GM19455 (cell line): ENCODE measurements at regions not wholly inside any gene's neighbourhood (a gene's known extent, or its start where the extent isn't known, plus 50 kb on each side); places are given as distances from the start of the nearest gene placed in this dataset.
"Not testable (repeated sequence)": the region's sequence is repeated elsewhere in the genome, so short reads cannot be mapped to it uniquely, and the experiment has no call there.

Experiments used
- ATAC-seq: cut with Tn5 transposase; IDR thresholded peaks from one replicate; pipeline ENCODE4 v1.9.1; 2021; ENCODE audit not compliant: unreplicated experiment

DNA sequence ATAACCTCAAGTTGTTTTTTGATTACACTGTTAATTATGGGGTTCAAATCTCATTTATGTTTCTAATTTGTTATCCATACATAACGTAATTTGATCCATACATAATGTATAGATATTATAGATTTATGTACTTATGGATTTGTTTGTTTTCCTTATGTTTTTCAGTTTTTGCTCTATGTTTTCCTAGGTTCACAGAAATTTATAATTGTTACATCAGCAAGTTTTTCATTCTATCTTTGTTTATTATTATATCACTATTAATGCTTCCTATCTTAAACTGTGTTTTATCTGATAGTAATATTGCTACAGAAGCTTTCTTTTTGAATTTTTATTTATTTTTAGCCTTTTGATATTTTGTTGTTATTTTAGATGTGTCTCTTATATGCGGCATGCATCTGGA lies 194.3 kb upstream of the SOX21 start:
- no peak for ATAC-seq

DNA sequence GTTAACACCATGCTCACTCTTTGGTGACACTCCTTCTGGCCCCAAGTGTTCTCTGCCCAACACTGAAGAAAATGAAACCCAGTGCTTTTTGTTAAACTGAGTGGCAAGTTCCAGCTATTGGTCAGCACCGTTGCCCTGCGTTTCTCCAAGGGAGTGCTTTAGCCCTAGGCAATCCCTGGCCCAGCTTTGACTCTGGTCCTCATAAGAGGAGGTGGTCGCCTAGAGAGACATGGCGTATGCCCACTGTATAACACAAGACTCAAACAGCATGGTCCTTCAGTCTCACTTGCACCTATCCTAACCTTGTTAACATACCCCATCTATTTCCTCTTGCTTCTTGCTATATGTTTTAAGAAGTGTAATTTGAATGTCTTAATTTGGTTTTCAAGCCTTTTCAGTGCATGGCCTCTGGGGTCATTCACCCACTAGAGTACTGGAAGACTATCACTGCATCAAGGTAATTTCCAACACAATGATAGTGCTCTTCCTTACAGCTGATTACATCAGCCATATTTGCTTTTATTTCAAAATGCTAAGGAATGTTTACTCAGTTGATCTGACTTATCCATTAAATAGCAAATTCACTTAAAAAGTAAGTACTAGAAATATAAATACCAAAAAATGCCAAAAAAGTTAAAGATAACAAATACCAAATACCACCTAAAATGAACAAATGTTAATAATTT lies 190.5 kb upstream of the SOX21 start:
- no peak for ATAC-seq

DNA sequence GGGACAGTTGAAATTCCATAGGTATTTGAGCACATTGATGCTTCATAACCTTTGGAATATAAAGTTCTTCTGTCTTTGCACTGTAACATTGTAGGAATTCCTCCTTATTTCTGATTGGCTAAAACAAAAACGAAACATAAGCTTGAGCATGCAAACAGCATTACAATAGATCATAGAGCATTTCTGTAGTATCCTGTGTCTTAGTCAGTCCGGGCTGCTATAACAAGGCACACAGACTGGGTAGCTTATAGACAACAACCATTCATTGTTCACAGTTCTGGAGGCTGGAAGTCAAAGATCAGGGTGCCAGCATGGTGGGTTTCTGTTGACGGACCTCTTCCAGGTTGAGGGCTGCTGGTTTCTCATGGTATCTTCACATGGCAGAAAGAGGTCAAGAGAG lies 188.7 kb upstream of the SOX21 start:
- ATAC-seq: no peak

DNA sequence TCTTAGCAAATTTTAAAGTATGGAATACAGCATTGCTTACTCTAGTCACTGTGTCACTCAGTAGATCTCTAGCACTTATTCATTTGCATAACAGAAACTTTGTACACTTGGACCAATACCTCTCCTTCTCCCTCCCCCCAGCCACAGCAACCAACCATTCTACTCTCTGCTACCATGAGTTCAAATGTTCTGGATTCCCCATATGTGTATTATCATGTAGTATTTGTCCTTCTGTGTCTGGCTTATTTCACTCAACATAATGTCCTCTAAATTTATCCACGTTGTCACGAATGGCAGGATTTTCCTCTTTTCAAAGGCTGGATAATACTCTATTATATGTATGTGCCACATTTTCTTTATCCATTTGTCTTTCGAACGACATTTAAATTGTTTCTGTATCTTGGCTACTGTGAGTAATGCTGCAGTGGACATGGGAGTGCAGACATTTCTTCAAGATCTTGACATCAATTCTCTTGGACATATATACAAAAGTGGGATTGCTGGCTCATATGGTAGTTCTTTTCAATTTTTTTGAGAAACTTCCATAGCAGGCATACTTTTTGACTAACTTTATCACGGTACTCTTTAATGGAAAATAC lies 184.5 kb upstream of the SOX21 start:
- no peak for ATAC-seq

DNA sequence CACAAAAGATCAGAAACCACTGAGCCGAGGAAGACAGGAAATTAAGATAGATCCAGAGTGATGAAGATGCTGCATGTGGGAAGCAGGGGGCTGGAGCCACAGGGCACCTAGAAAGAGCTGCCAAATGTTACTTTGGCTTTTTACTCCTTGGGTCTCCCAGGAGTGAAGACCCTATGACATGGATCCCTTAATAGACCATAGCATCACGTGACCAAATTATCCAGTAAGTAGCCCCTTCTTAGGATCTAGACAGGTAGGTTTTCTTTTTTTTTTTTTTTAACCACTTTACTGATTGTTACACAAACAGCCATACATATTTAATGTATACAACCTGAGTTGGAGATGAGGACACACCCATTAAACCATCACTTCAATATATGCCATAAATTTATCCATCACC lies 183.9 kb upstream of the SOX21 start:
- no peak for ATAC-seq

DNA sequence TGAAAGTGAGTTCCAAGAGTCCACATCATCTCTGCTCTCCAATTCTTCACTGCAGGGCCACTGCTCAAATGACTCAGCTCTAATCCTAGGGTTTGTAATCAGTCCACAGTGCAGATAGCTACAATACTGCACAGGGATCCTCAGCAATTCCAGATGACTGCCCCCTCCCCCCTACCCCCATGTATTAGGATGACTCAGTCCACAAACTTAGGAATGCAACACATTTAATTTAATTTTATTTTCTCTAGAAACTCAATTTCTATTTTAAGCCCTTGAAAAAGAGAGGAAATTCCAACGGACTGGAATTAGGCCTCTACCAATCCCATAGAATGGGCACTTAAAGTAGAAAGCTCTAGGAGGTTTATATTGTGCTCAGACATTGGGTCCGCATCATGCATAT lies 173.8 kb upstream of the SOX21 start:
- ATAC-seq: no peak

DNA sequence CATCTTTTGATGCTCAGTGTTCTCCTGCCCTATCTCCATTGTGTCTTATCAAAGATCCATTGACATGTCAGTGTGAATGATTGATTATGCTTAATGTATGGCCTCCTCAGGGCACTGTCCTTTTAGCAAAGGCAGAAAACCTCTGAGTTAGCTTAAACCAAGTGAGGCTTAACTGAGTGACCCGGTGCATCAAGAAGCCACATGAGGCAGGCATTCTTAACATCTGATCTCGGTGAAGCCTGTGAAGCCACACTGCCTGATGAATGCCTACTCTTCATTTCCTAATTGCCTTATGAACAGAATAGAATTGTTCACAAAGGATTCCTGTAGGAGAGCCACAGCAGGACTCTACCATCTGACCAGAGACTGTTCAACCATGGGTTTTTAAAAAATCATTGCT lies 168.1 kb upstream of the SOX21 start:
- ATAC-seq: no peak

DNA sequence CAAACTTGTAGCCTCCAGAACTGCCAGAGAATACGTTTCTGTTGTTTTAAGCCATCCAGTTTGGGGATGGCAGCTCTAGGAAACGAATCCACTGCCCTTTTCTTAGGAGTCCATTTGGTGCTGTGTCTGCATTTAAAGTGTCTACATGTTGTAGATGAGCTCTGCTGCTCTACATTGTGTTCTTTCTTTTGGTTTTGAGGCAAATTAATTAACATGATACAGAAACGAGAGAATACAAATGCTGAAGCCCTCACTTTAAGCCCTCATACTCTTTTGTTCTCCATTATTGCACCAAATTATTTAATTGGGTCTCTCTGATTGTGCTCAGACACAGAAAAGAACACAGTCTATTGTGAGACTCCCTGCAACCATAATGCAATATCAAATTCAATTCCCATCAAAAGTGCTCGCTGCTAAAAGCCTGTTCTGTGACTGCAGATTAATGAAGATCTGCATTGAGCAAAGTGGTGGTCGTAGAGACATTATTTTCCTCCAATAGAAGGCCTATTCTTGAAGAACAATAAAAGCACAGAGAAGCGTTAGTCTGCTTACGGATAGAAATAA lies 166.3 kb upstream of the SOX21 start:
- ATAC-seq: no peak

DNA sequence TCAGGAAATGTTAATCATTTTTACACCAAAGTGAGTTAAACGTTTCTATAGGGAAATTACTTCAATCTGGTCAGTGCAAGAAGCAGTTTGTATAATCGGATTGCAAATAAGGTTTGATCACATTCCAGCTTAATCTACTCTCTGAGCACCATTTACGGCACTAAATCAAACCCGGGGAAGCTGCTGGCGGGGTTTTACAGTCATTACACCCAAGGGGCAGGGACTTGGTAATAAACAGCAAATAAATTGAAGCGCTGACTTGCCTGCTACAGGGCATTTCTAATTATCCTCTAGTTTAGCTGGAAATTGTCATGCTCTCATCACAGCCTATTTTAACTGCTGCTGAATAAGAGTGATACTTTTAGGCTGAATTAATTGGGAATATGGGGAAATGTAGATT lies 152.1 kb upstream of the SOX21 start:
- no peak for ATAC-seq

DNA sequence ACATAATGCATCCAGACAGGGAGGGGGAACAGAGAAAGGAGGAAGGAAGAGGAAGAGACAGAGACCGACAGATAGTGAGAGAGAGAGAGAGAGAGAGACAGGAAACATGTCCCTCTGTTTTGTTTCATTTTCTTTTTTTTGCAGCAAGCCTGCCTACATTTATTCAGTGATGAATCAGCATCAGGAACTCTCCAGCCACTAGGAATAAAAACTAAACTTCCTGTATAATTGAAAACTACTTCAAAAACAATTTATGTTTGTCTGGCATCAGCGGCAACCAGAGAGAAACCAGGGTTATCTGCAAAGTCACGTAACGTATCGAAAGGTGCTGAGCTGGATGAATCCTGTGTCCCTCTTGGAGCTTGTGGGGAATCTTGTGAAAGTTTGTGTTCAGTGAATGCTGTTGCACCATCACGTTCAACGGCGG lies 148.6 kb upstream of the SOX21 start:
- no peak for ATAC-seq

DNA sequence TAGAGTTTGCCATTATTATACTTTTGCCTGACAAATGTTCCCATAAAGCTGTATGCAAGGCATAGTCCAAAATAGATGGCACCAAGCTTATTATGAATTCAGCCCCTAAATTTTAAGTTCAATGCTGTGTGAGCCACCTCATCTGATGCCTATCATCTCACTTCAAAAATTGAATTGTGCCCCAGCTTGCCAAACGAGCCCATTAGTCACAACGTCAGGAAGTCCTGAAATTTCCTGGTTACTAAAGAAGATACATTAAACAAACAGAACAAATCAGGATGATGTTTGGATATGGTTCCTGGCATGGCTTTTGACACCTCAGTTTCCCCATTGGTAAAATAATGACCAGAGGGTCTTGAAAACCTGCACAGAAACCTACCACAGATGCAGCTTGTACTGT lies 147.5 kb upstream of the SOX21 start:
- ATAC-seq: no peak

DNA sequence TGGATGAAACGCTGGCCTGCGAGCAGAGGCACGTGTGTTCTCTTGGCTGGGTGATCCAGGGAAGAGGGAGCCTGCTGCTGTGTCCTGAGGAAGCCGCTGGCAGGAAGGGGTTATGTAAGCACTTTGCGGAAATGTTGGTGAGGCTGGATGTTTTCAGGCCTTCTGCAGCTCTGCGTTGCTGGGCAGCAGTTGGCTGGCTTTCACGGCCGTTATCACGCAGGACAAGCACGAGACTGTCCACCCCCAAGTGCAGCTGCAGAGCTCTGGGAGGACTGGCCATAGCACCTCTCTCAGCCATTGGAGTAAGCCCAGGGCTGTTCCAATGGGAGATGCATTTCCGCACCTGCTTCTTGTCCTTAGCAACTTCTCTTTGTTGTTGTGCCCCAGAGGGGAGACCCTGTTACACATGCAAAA lies 146.9 kb upstream of the SOX21 start:
- no peak for ATAC-seq

DNA sequence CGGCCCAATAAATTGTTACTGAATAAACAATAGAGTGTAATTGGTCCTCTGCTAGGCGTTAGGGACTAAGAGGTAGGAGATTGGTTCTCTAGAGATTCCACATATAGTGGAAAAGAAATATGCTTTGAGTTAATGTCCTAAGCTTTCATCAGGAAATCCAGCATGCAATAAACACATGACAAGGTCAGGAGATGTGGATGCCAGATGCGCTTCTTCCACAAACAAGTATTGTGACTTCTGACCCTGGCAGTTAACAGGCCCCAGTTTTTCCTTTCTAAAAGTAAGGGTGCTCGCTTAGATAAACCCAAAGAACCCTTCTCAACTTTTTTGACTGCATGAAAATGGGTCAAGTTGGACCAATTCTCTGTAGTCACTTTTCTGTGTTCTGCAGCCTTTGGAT lies 146.5 kb upstream of the SOX21 start:
- ATAC-seq: no peak

DNA sequence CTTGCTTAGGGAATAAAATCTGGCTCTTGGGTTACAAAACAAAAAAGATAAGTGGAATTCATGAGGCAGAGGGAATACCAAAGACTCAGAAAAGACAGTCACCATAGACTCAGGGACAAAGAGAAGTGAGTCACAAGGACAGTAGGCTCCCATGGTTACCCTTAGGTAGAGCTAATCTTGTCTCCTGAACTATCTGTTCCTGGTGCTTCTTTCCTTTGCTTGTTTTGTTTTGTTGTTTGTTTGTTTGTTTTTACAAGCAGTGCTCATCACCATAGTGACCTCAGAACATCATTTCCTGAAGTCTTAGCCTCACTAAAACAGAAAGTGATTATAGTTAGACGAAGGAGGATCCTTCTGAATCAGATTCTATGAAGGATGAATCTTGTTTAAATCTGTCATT lies 142.3 kb upstream of the SOX21 start:
- no peak for ATAC-seq

DNA sequence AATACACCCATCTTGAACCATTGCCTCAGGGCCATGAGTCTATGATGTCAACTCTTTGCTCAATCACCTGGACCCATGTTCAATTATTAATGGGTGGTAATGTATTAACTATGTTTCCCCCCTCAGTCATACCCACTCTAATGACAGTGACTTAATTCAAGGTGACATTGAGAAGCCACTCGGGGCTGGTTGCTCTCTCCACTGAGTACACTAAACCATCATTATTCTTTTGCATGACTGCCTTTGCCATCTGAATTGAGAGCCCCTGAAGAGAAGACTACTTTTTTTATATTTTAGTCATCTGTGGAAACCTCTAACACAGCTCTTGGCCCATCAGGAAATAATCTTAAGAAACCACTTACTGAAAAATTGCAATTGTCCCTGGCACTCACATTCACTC lies 139.2 kb upstream of the SOX21 start:
- ATAC-seq: no peak

DNA sequence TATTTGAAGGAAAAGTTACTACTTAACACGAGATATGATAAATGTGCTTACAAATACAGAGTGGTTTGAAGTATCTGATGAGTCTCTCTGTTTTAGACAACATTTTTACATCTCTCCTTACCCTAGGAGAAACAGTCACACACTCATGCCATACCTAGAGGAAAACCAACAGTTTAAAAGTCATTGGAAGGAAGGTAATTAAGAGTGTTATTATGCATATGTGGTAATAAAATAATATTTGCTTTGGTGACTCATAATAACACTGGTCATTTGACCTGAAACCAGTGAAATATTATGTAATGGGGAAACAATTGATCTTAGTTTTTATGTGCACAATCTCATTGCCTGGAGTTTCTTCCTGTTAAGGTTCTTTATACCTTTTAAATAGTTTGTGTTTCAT lies 136.9 kb upstream of the SOX21 start:
- no peak for ATAC-seq

DNA sequence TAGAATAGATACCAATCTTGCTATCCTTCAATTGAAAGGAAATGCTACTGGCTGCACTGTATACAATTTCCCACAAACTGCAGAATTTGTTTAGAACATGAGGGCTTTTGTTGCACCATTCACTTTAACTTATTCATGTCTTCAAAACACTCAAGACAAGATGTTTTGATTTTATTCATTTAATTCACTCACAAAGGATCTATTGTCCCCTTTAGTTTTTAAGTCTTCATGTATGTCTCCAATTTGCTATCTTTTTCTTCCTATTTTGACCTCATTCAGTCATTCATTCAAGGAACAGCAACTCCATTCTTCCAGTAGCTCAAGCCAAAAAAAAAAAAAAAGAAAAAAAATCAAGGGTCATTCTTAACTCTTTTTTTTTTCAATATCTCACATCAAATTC lies 130.6 kb upstream of the SOX21 start:
- ATAC-seq: no peak

DNA sequence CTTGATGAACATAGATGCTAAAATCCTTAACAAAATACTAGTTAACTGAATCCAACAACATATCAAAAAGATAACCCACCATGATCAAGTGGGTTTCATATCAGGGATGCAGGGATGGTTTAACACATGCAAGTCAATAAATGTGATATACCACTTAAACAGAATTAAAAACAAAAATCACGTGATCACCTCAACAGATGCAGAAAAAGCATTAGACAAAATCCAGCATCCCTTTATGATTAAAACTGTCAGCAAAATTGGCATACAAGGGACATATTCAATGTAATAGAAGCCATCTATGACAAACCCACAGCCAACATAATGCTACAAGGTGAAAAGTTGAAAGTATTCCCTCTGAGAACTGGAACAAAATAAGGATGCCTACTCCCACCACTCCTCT lies 124.7 kb upstream of the SOX21 start:
- not testable (repeated sequence) for ATAC-seq

DNA sequence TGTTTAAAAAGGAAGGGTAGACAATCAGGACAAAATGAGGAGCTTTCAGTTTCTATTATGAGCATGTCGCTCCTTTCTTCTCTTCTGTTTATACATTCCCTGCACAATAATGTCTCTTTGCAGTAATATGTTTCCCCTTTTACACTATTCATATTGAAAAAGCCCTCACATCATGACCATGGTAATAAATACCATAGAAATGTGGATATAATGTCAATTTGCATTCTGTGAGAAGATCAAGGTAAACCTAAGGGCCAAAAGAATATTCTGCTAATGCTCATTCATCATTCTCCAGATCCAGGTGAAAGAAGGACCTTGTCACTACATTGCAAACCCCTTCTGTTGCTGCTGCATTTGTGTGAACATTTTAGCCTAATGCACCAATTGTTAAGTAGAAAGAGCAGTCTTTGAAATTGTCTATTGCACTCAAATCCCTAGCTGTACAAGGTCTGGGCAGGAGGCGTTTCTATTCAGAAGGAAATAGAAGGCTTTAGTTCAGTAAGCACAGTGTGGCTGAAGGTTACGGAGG lies 117.6 kb upstream of the SOX21 start:
- no peak for ATAC-seq

DNA sequence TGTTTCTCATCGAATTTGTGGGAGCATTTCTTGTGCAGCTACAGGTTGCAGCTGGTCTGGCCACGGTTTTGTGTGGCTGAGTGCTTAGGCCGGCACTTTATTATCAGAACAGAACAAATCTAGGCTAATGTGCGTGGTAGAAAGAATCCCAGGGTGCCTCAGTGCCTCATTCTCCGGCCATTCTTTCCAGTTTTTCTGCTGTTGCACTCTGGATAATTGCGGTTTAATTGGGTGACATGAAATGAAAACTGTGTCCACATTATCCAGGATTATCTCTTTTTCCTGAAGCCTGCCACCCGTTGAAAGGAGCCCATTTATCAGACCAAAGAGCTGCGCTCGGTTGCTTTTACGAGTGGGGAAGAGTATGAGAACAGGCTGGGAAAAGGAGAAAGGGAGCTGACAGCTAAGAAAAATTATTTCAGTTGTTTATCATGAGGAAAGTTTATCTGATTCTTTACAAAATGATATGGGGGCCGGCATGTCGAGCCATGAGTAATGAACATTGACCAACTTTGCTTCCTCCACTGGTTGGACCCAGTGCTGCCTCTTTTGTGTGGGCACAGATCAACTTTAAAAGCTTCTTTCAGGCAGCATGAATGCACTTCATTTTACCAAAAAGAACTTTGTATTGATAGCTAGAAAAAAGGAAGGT lies 117.0 kb upstream of the SOX21 start:
- ATAC-seq: no peak

DNA sequence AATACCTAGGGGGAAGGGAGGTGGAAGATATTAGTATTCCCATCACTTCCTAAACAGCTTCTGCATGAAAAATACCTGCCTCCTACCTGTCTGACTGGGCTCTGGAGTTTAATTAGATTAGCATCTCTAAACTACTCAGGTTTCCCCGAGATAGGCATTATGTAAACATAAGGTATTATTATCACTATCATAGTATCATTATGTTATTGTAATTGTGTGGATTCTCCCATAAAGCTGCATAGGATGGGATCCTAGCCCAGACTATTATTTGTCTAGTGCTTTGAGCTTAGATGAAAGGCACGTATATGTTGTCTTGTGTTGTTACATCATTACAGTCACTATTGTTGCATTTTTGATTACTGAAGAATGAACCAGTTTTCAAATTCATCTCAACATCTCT lies 115.2 kb upstream of the SOX21 start:
- ATAC-seq: no peak

DNA sequence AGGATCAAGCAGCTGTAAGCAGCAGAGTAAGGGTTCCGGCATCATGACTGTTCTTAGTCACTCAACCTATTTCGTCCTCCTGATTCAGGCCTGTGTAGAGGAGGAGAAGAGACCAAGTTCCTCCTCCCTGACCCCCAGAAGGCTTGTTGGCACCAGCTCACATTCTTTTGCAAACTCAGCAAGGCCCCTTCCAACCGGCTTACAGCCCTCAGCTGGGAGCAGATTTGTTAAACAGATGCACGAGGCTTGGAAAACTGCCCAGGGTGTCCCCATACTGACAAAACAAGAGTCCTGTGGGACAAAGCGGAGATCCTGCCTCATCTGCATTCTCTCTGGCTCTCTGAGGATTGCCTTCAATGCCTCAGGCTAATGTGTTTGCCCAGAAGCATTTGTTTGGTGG lies 113.2 kb upstream of the SOX21 start:
- ATAC-seq: no peak
